DMS53 treated with DMSO at 0.1 percent for 48 hours (cell line): ENCODE measurements at regions not wholly inside any gene's neighbourhood (a gene's known extent, or its start where the extent isn't known, plus 50 kb on each side); places are given as distances from the start of the nearest gene placed in this dataset.
"Not testable (repeated sequence)": the region's sequence is repeated elsewhere in the genome, so short reads cannot be mapped to it uniquely, and the experiment has no call there.

Experiments
- DNase-seq: peaks from one replicate; lab custom pipeline; 2025; ENCODE audit not compliant: unreplicated experiment; lab: John Stamatoyannopoulos, UW

GRCh38 chr2:238520359-238520886 lies 93.7 kb downstream of the ASB1 start:
- DNase-seq: no peak

GRCh38 chr2:238521002-238521401 lies 94.3 kb downstream of the ASB1 start:
- no peak for DNase-seq

GRCh38 chr2:238521870-238522269 lies 95.1 kb downstream of the ASB1 start:
- no peak for DNase-seq

- DNase-seq: no peak
These were observed 96.7 kb downstream of the ASB1 start for GRCh38 chr2:238523158-238524110.

DNA sequence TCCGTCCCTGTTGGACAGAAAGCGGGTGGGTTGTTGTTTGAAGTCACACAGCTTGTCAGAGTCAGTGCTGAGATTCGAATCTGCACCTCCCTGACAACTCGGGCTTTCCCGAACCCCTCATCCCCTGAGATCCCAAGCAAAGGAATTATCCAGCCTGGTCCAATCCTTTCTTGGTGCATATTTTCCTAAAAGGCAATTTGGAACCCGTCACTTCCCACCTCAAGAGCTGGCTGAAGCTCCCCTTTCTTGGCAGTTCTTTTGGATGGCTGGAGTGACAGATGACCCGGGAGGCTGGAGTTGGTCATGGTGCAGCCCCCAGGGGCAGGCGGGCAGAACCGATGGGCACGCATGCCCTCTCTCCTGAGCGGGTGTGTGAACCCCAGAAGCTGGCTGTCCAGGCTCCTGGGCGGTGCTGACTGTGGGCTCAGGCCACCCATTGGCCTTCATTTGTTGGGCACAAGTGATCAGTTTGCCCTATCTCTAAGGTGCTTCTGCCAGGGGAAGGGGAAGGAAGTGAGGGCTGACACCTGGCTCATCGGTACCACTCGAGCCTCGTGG lies 97.8 kb downstream of the ASB1 start:
- no peak for DNase-seq

DNA sequence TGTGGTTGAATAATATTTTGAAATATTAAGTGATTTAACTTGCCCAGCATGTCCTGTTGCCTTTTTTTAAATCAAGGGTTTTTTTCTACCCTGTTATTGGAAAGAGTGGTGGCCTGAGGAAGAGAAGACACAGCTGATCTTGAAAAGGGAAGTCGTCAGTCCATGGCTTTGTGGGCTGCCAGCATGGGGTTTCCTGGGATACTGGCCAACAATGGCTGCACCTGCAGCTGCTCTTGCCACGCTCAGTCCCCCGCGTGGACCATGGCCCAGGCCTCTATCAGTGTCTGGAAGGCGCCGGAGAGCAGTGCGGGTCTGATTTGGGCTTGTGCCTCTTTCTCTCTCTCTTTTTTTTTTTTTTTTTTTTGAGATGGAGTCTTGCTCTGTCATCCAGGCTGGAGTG lies 99.3 kb downstream of the ASB1 start:
- no peak for DNase-seq

- no peak for DNase-seq
These were observed 100.8 kb downstream of the ASB1 start for GRCh38 chr2:238527565-238527964.

- peak; percentile 97 for DNase-seq
These were observed 102.4 kb downstream of the ASB1 start for GRCh38 chr2:238528953-238529781.

GRCh38 chr2:238531017-238531645 lies 104.4 kb downstream of the ASB1 start:
- not testable (repeated sequence) for DNase-seq

- DNase-seq: not testable (repeated sequence)
These were observed 117.0 kb downstream of the ASB1 start for GRCh38 chr2:238543732-238544131.

- no peak for DNase-seq
These were observed 122.3 kb downstream of the ASB1 start for GRCh38 chr2:238548902-238549462.

DNA sequence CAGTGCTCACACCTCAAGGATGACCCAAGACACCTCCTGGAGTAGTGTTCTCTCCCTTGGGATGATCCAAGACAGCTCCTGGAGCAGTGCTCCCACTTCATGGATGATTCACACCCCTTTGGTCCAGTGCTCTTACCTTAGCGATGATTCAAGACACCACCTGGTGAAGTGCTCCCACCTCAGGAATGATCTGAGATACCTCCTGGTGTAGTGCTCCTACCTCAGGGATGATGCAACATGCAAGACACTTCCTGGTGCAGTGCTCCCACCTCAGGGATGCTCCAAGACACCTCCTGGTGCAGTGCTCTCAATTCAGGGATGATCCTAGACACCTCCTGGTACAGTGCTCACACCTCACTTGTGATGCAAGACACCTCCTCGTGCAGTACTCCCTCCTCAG lies 123.1 kb downstream of the ASB1 start:
- DNase-seq: no peak

DNA sequence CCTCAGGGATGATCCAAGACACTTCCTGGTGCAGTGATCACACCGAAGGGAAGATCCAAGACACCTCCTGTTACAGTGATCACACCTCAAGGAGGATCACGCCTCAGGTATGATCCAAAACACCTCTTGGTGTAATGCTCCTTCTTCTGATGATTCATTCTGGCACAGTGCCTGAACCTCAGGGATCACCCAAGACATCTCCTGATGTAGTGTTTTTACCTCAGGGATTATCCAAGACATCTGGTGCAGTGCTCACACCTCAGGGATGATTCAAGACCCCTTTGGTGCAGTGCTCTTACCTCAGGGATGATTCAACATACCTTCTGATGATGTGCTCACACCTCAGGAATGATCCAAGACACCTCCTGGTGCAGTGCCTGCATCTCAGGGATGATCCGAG lies 124.4 kb downstream of the ASB1 start:
- DNase-seq: no peak

DNA sequence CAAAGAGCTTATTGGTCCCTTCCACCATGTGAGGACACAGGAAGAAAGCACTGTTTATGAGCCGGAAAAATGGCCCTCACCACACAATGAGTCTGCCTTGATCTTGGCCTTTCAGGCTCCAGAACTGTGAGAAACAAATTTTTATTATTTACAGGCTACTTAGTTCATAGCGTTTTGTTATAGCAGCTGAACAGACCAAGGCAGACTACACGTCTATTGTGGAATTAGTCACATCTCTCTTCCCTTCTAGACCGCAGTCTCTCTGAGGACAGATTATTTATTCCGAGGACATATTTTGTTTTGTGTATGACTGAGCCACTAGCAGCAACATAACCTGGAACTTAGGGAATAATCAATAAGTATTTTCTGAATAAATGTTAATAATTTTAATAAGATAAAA lies 125.5 kb downstream of the ASB1 start:
- no peak for DNase-seq

- no peak for DNase-seq
These were observed 126.4 kb downstream of the ASB1 start for GRCh38 chr2:238553159-238553558.

GRCh38 chr2:238554468-238555315 lies 128.0 kb downstream of the ASB1 start:
- DNase-seq: no peak

- no peak for DNase-seq
These were observed 129.2 kb downstream of the ASB1 start for GRCh38 chr2:238555786-238556542.

GRCh38 chr2:238557431-238557830 lies 130.7 kb downstream of the ASB1 start:
- no peak for DNase-seq

DNA sequence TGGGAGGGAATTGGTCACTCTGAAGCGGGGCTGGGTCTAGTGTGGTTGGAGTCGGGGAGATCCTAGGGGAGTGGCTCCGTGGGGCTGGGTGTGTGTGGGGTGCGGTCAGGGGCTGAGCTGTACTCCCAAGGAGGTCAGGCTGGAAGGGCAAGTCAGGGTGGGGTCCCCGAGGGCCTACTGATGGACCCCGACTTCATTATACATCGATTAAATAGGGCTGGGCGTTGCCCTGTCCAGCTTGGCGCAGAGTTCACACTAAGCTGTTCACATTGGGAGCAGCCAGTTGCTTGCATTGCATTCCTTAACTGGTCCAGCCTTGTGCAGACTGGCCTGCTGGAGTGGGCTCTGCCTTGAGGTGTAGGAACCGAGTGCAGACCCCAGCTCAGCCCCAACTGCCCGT lies 131.2 kb downstream of the ASB1 start:
- no peak for DNase-seq
